HG03135 (cell line): ENCODE measurements at regions not wholly inside any gene's neighbourhood (a gene's known extent, or its start where the extent isn't known, plus 50 kb on each side); places are given as distances from the start of the nearest gene placed in this dataset.

Experiments
- ATAC-seq: cut with Tn5 transposase; IDR thresholded peaks from one replicate; pipeline ENCODE4 v1.9.1; 2021; ENCODE audit warnings: mild to moderate bottlenecking, moderate library complexity; ENCODE audit not compliant: unreplicated experiment

DNA sequence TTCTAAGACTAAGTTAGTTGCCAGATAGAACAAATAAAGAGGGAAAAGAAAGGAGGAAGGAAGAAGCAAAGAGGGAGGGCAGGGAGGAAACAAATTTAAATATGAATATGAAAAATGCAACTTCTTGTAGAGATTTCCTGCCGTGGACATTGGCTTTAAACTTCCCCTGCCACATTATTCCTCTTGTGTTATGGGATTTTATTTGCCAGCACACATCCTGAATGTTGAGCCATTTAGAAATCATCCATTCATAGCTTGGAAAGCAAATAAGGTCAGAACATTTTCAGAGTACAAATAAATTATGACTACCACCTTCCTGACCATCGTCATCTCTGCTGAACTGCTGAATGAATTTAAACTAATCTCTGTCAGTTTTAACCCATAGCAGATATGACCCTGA, 911.9 kb upstream of the LRRN3 start:
- no peak for ATAC-seq

DNA sequence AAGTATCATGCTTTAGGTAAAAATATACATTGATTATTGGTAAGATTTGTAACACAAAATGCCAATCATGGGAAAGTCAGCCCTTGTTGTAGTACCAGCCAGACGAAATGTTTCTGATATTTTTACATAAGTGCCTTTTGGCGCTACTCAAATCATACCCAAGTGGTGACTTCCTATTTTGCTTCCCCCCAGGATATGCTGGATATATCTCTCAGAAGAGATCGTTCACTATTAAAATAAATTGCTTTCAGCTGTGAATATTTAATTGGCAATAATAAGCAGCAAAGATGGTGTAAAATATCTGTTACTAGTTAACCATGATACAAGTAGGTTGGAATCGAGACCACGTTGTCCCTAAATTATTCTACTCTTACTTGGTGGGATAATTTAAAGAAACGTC, 909.2 kb upstream of the LRRN3 start:
- no peak for ATAC-seq

DNA sequence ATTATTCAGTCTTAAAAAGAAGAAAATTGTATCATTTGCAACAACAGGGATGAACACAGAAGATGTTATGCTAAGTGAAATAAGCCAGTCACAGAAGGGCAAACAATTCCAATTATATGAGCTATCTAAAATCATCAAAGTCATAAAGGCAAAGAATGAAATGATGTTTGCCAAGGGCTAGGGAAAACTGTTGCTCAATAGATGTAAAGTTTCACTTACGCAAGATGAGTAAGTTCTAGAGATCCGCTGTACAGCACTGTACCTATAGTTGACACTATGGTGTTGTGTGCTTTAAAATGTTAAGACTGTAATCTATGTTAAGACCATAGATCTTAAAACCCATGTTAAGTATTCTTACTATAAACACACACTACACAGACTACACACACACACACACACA, 904.6 kb upstream of the LRRN3 start:
- ATAC-seq: no peak

DNA sequence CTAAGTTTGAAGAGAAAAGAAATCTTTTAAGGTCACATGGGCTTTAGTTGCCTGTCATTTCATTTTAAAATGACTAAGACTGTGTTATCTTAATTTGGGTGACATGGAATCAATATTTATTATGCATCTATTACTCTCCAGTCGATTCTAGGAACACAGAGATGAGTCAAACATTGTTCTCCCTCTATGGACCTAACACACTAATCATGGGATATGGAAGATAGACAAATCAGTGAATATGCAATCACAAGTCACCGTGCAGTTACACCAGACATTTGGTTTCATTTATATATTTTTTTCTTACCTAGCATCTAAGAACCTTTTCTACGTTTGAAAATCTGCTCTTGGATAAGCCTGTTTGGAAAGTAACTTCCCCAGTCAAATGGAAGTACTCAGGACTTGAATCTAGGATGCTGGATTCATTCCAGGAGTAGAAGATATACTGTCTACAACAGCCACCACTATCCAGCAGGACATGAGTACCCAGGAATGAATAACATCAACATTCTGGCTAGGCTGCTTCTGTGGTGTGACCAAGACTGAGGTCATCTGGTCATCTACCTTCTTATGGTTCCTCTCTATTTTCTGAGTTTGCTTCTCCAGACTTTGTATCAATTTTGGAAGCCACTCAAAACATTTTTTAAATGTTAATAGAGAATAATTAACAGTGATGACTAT, 902.9 kb upstream of the LRRN3 start:
- ATAC-seq: no peak

DNA sequence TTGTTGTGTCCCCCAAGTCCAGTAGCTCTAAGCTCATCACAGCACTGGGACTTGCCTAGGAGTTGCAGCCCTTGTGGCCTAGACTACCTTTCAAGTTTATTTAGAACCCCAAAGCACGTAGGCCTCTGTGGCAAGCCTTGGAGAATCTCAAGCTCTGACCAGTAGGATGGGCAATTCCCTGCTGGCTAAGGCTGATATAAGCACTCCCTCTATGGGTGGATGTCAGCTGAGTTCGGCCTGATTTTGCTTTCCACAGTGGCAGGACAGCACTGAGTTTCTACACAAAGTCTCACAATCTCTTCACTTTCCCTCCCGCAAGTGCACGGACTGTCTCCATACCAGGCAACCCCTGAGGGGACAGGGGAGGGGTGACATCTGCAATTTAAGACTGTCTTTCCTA, 886.4 kb upstream of the LRRN3 start:
- ATAC-seq: no peak

DNA sequence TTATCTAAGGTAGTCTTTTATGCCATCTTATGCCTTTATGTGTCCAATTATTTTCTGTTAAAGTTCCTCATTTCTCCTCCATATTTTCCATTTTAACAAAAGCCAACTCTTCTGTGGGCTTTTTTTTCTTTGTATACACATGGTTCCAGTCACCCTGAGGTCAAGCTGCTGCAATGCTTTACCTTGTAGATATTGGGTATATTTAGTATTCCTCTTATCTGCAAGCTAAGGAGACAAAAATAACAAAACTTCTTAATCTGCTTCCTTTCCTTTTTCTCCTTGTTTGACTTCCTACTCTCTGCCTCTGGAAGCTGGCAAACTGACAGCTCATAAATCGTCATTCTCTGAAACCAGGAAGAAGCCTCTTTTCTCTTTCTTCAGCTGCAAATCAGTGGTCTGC, 885.0 kb upstream of the LRRN3 start:
- ATAC-seq: no peak

DNA sequence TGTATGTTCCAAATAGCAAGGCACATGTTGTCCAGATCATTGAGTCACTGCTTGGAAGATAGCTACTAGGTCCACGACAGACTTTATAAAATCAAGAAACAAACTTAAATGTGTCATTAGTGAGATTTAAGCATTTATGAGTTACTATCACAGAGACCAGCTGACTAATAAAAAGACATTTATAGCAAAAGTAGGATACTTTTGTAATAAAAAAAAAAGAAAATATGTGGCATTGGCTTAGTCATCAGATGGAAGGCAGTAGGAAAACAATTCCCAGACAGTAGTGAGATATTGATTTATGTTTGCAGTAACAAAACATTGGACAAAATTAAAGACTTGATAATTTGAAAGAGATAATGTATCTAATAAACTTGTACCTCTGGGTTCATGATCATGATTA, 881.0 kb upstream of the LRRN3 start:
- ATAC-seq: no peak

DNA sequence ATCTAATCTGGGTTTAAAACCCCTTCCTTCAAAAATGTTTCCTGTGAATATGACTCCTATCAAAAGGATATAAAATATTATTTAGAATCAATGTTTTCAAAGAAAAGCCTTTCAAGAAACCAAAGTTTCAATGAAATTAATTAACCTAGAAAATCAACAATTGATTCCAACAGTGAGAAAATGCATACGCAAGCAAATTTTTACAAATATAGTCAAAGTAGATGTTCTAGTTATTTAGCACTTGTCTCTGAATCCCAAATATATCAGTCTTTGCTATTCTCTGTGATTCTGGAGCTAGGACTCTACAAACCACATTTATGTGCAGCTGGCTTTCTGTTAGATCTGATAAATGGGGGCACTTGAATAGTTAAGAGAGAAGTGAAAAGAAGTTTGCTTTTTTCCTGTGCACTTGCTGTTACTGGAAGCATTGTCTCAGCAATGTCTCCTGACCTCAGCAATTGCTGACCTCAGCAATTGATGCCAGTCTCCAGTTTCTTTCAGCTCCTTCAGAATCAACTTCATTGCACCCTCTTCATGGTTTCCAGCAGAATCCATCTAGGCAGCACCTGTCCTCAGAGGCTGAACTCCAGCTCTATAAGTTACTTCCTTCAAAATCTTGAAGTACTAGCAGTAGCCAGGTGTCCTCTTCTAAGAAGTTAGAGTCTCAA, 879.9 kb upstream of the LRRN3 start:
- ATAC-seq: no peak

DNA sequence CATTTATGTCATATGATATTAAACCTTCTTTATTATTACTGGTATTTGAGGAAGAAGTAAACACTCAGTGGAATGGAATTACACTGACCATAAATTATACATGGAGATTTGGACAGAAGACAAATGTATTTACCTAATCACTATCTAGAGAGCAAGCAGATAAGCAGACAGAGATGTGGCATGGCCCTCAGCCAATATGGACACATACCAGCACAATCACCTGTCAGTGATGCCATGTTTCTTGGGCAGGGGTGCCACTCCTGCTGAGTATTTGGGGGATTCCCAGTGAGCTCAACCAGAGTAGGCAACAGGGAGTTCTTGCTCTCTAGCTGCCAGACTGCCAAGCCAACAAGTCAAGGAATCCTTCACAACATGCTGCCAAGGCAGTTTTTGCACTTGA, 866.3 kb upstream of the LRRN3 start:
- no peak for ATAC-seq

DNA sequence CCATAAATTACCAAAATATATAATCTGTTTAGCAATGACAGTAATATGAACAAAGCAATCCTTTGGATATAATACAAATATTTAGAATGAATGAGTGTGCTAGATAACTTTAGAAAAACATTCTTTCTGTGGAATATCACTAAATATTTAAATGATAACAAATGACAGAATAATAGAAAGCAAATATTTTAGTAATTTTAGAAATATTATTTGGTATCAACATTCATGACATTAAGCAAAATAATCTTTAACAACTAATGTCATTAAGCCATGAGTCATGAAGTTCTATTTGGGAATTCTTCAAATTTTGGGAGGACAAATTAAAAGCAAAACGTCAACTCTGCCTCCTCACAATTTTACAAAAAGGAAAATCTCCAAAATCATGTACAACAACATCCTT, 844.8 kb upstream of the LRRN3 start:
- no peak for ATAC-seq

DNA sequence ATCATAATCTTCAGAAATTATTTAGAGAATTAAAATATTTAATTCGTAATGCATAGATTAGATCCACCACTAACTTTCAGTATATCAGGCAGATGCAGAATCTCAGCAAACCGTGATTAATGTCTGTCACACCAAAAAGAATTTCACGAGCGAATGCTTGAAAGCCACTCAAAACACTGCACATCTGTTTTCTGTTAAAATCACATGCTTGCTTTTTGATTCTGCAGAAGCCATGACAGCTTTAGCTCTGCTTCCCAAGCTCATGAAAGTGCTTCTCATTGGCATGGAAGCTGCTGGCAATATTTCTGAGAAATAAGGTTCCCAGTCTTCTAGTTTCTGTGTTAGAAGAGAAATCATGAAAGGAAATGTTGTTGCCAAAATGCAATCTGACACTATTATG, 837.8 kb upstream of the LRRN3 start:
- ATAC-seq: no peak

DNA sequence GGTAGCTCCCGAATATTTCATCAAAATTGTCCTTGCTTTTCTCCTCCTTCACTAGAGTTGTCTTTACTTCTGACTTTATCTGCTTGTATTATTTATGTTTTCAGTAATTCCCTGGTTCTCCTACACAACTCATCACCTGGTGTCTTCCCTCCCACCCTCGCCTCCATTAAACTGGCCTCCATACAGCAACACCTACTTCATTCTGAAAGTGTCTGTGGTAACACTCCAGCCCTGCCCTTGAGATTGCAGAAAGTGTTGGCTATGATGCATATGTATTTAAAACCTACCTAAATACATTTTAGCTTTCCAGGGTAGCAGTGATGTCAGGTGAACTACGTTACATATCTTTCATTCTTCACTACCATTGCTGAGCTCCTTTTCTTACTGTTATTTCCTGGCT, 833.3 kb upstream of the LRRN3 start:
- no peak for ATAC-seq

DNA sequence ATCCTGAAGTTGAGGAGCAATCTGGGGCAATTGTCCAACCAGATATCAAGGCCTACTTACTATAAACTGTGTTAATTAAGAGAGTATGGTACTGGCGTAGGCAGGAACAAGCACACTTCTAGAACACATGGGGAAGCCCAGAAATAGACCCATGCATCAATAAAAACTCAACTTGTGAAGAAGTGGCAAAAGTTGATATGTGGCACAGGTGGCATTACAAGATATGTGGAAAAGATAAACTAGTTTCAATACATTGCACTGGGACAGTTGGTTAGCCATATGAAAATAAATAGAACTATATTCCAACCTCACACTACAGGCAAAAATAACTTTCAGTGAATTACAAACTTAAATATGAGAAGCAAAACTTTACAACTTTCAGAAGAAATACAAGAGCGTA, 828.7 kb upstream of the LRRN3 start:
- no peak for ATAC-seq

DNA sequence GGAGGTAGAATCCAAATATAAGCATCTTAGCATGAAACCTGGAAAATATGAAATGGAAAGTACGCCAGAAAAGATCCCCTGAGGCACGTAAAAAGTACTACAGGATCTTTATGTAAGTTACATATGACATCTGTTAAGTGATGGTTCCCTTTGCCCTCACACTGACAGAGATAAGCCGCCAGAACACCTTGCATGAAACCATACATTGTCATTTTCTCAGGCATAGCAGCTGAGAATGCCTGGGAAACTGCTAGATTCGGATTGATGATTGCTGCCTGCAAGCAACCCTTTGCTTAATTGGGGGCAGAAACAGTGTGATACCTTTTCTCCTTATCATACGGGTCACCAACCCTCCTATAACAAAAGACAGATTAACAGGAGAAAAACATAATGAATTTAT, 826.6 kb upstream of the LRRN3 start:
- no peak for ATAC-seq

DNA sequence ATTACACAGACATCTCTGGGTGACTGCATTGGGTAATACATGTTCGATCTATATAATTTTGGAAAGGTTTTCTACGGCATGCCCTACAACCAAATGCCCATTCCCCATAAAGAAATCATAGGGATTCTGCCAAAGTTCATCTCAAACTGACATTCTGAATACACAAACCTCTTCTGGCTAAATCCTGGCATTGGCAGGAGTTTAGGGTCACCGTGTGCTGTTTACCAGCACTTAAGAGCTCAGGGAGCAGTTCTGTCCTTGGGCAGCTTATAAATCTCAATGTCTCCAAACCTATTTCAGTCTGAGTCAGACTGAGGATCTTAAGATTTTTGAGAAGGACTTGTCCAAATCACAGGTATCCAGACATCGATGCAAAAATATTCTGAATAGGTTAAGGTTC, 809.6 kb upstream of the LRRN3 start:
- ATAC-seq: no peak

DNA sequence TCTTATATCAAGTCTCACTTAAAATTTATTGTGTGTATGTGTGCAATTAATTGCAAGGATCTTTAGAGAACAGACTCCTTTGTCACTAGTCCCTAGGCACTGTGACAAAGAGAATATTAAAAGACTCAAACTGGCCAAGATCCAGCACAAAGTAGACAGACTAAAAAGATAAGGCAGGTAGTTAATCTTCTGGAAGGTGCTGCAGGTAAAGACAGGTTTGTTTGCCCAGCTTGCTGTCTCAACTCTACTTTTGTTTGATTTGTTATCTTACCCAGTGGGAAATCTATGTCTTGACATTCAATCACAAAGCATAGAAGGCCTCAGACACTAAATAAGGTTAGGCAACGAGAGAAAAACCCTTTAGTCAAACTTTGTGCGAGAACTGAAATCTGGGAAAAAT, 807.9 kb upstream of the LRRN3 start:
- no peak for ATAC-seq

DNA sequence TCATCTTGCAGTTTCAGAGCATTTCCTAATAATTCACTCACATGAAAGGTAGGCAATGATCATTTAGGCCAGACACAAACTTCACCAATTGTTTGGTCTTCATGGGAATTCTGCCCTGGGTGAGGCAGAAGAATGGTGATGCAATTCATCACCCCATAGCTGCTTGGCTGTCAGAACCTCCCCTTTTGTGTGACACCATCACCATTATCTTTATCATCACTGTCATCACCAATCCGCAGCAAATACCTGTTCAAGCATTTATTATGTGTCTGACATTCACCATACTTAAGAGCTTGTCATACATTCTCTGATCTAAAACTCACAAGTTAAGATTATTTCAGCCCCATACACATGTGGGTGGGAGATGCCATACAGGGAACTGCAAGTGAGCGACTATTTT, 799.5 kb upstream of the LRRN3 start:
- ATAC-seq: no peak

DNA sequence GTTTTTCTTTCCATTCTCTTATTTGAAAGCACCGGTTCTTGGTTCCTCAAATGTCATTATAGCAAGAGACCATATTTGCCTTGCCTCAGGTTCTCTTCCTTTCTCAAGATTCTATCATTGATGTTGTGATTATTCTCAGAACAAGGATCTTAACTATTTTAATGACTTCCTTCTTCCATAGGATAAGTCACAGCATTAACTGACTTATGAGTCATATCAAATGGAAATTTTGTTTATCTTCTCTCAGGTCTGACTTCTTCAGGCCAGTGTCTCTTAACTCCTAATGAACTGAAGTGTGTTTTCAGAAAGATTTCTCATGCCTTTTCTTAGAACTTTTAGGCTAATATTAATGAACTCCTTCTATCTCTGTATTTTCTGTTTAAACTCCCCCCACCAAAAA, 794.6 kb upstream of the LRRN3 start:
- ATAC-seq: no peak

DNA sequence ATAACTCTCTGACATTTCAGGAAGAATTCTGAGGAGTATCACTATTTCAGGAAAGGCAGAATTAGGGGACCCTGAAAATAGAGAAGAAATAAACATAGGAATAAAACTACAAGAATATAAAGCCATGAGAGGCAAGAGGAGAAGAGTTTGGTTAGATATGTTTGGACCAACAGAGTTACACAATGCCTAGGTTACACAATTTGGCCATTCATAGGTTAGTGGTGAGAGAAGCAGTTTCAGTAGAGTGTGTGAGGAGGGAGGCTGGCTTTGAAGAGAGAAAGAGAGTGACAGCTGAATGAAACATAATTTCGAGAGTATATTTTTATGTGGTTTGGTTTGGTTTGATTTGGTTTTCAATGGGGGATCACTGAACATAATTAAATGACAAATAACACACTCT, 783.2 kb upstream of the LRRN3 start:
- no peak for ATAC-seq

DNA sequence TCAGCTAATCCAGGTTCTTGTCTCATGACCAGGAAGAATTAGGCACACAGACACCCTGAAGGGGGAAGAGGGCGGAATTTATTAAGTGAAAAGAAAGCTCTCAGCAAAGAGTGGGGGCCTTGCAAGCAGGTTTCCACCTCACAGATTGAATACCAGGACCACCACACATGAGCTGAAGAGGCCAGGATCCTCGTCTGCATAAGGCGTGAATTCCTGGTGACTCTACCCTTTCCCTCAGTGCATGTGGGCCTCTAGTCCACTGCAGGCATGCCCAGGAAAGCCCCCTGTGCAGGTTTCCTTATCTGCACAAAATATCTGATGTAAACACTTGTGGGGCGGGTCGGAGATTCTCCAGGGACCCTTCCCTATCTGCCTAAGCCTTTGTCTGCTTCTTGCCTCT, 782.1 kb upstream of the LRRN3 start:
- no peak for ATAC-seq

DNA sequence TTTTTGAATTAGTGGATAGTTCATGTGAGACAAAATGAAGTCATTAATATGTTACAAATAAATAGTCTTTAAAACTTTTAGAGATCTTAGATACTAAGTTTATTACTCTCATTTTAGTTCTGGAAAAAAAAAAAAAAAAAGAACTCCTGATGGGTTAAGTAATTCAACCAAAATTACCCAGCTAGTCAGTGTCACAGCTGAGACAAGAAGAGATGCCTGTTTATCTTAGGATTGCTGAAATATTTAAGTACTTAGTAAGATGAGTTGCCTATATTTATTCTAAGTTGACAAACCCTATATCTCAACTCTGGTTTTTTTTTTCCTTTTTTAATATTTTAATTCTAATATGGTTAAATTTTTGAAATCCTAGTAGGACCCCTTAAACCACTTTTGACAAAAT, 781.0 kb upstream of the LRRN3 start:
- no peak for ATAC-seq

DNA sequence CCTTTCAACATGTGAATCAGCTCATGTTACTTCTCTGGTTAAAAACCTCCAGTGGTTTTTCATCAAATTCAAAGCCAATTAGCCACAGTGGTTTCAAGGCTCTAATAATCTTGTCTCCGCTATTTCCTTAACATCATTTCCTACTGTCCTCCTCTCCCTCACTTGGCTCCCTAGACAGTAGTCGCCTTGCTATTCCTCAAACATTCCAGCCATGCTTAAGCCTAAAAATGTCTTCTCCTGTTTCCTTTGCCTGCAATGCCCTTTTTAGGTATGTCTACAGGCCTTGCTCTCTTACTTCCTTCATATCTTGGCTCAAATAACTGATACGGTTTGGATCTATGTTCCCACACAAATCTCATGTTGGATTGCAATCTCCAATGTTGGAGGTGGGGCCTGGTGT, 779.4 kb upstream of the LRRN3 start:
- no peak for ATAC-seq
